K562 (cell line): ENCODE measurements at regions not wholly inside any gene's neighbourhood (a gene's known extent, or its start where the extent isn't known, plus 50 kb on each side); places are given as distances from the start of the nearest gene placed in this dataset.

Source experiments
- ATAC-seq: fragments of 200-7000 bp; cut with Tn5 transposase; 3 replicates; pipeline ENCODE4 v1.9.1; 2020; ENCODE audit warnings: moderate library complexity
- BruUV-seq: library from RNA; stranded (reverse); fragments of 400-500 nt; replicated peaks from 2 replicates; lab custom pipeline; 2021; lab: Mats Ljungman, UMichigan
- CTCF ChIA-PET: fragments of 300-600 bp; formaldehyde crosslinking; extraction: SDS; loops from one replicate; lab custom pipeline; 2021; ENCODE audit warnings: low intra/inter-chr PET ratio; lab: Yijun Ruan, JAX
- POLR2A ChIA-PET: fragments of 300-600, 350-650 bp; sonication (Branson Sonifier 250); formaldehyde crosslinking; extraction: SDS; loops from one replicate; lab custom pipeline; 2021; ENCODE audit warnings: antibody characterized with exemption, inconsistent platforms; lab: Yijun Ruan, JAX
- DNase-seq, 4 experiments: peaks; one replicate each; pipeline versions ENCODE4 v3.0.0 to v3.0.0-alpha.2; 2011 to 2018; ENCODE audit warnings: low spot score in 3 of 4, mixed read lengths in 3 of 4; ENCODE audit errors: extremely low read depth in 1 of 4
- FAIRE-seq: peaks from 2 replicates; lab custom pipeline; 2011; peaks lifted over from hg19 to GRCh38; lab: Jason Lieb, UNC
- H2AFZ ChIP-seq: 2 replicates; pipeline ENCODE4 v1.6.0; 2011; ENCODE audit warnings: low read depth, low read length, control low read depth, inconsistent platforms
- H3K27ac ChIP-seq: fragments of 200-600 bp; 3 replicates; pipeline ENCODE4 v1.8.0; 2011; ENCODE audit warnings: low read depth, mild to moderate bottlenecking, control low read depth, inconsistent platforms, low read length, moderate library complexity, mixed read lengths; ENCODE audit errors: extremely low read depth
- H3K27me3 ChIP-seq, 2 experiments: fragments of 300-600 bp in 1 of 2; 2 replicates in 1 of 2; 3 replicates in 1 of 2; pipeline versions ENCODE4 v1.6.0 to v1.8.0; 2011; ENCODE audit warnings: inconsistent platforms in 2 of 2, low read length in 2 of 2, mild to moderate bottlenecking in 1 of 2, mixed read lengths in 1 of 2, moderate library complexity in 1 of 2; ENCODE audit not compliant: control insufficient read depth in 2 of 2, insufficient read depth in 2 of 2
- H3K36me3 ChIP-seq: fragments of 300-600 bp; 3 replicates; pipeline ENCODE4 v1.8.0; 2011; ENCODE audit warnings: mild to moderate bottlenecking, low read length, inconsistent platforms; ENCODE audit not compliant: control insufficient read depth, insufficient read depth
- H3K4me1 ChIP-seq, 2 experiments: fragments of 200-600 bp in 1 of 2; replicated peaks in 1 of 2; 2 replicates in 1 of 2; 3 replicates in 1 of 2; pipeline versions ENCODE4 v1.5.1 to v1.8.0; 2011; ENCODE audit warnings: inconsistent platforms in 2 of 2, low read length in 2 of 2, mild to moderate bottlenecking in 1 of 2, mixed read lengths in 1 of 2, moderate library complexity in 1 of 2; ENCODE audit not compliant: control insufficient read depth in 2 of 2, insufficient read depth in 2 of 2
- H3K4me2 ChIP-seq: 2 replicates; pipeline ENCODE4 v1.6.1; 2011; ENCODE audit warnings: low read length, control low read depth, inconsistent platforms, mixed read lengths; ENCODE audit not compliant: insufficient read depth
- H3K4me3 ChIP-seq: fragments of 200-600 bp; sonication (generic), shearing (Covaris generic); 2 replicates; pipeline ENCODE4 v1.5.1; 2016; ENCODE audit warnings: control low read depth, inconsistent platforms
- H3K79me2 ChIP-seq: fragments of 200-600 bp; 3 replicates; pipeline ENCODE4 v1.8.0; 2011; ENCODE audit warnings: low read length, inconsistent platforms; ENCODE audit not compliant: control insufficient read depth, insufficient read depth
- H3K9ac ChIP-seq, 2 experiments: 2 replicates each; pipeline versions ENCODE4 v1.6.0 to v1.6.1; 2011; ENCODE audit warnings: low read depth in 2 of 2, low read length in 2 of 2, control low read depth in 1 of 2, inconsistent platforms in 1 of 2, mild to moderate bottlenecking in 1 of 2, mixed read lengths in 1 of 2; ENCODE audit not compliant: insufficient read depth in 1 of 2
- H3K9me1 ChIP-seq: one replicate; pipeline ENCODE4 v1.6.0; 2011; ENCODE audit warnings: inconsistent platforms, mild to moderate bottlenecking, low read length, moderate library complexity; ENCODE audit not compliant: control insufficient read depth, insufficient read depth
- H3K9me3 ChIP-seq: replicated peaks from 2 replicates; pipeline ENCODE4 v1.5.1; 2011; ENCODE audit warnings: low read depth, low read length, inconsistent platforms; ENCODE audit not compliant: control insufficient read depth, insufficient read depth
- H4K20me1 ChIP-seq: replicated peaks from 2 replicates; pipeline ENCODE4 v1.6.1; 2011; ENCODE audit warnings: low read length, inconsistent platforms, mixed read lengths; ENCODE audit not compliant: control insufficient read depth, insufficient read depth
- ELF1 ChIP-seq: fragments of 200-800 bp; sonication (Bioruptor generic); IDR thresholded peaks from 2 replicates; pipeline ENCODE4 v1.6.1; 2016; ENCODE audit warnings: missing genetic modification characterization, missing compliant biosample characterization
- MLX ChIP-seq, 2 experiments: fragments of 450-650 bp in 1 of 2; sonication (generic) in 1 of 2; formaldehyde crosslinking; conservative IDR thresholded peaks; 2 replicates each; pipeline versions ENCODE4 v1.4.0 to v1.8.1; 2020 to 2022; ENCODE audit warnings: mild to moderate bottlenecking in 1 of 2, missing genetic modification reagents in 1 of 2
- RNF219 ChIP-seq: fragments of 250-450 bp; sonication (Bioruptor Pico); IDR thresholded peaks from 2 replicates; pipeline ENCODE4 v1.5.0; 2022; ENCODE audit warnings: mild to moderate bottlenecking
- SREBF1 ChIP-seq: fragments of 150-350 bp; IDR thresholded peaks from 2 replicates; pipeline ENCODE4 v1.6.1; 2014; ENCODE audit warnings: antibody characterized with exemption, low read depth, low read length, borderline replicate concordance
- STAT5A ChIP-seq: IDR thresholded peaks from 2 replicates; pipeline ENCODE4 v1.6.1; 2012; ENCODE audit warnings: low read length, inconsistent platforms, borderline replicate concordance
- TRIM25 ChIP-seq: fragments of 450-650 bp; IDR thresholded peaks from 2 replicates; pipeline ENCODE4 v1.7.0; 2016; ENCODE audit warnings: borderline replicate concordance
- ZNF253 ChIP-seq: fragments of 250-450 bp; sonication (Bioruptor Pico); conservative IDR thresholded peaks from 2 replicates; pipeline ENCODE4 v1.6.1; 2021; ENCODE audit warnings: mild to moderate bottlenecking
- ZNF644 ChIP-seq: fragments of 200-800 bp; sonication (Bioruptor generic); IDR thresholded peaks from 2 replicates; pipeline ENCODE4 v1.6.1; 2016; ENCODE audit warnings: low read depth, missing genetic modification characterization, missing compliant biosample characterization
- WGBS: fragments of 100-300 bp; shearing (Covaris generic); methylation state at CpG from one replicate; pipeline ENCODE4 v1.1.6; 2016; ENCODE audit warnings: low coverage, mixed read lengths; ENCODE audit not compliant: insufficient coverage; ENCODE audit errors: missing lambda C conversion rate; 5-methylcytosine and 5-hydroxymethylcytosine counted together
- in situ Hi-C: fragments of 300-500 bp; cut with MboI; formaldehyde crosslinking; loops from 4 replicates; pipeline ENCODE4 v1.15.0; 2018; ENCODE audit warnings: inconsistent platforms, mixed read lengths
- intact Hi-C: fragments of 100-400 bp; cut with micrococcal nuclease; formaldehyde crosslinking; loops from 2 replicates; pipeline ENCODE4 v1.14.2; 2022
- TF ChIP-seq, protein P1 (sequence below): sonication (generic); formaldehyde crosslinking; IDR thresholded peaks from 2 replicates; pipeline ENCODE4 v1.8.0; 2022; ENCODE audit warnings: missing genetic modification reagents, mild to moderate bottlenecking, moderate library complexity, borderline replicate concordance

DNA sequence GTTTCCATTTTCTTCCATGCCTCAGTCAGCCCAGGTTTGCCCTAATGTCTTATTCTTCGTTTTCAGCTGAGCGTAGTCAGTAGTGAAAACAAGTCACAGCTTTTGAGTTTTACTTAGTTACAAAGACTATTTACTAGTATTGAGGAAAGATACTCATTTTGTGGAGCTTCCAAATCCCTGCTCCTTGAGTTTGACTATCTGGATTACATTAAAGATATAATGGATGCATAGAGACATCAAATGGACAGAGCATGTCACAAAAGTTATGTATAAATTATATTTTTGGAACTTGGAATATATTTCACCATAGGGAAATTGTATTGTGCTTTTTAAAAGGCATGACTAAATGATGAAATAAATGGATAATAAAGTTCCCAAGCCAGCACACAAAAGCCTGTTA is 54.6 kb upstream of the AKAP13 start:
- H3K4me1 ChIP-seq, result no peaks in the 10 kb centered on the region; a peak in 2 of 5 replicates
- H4K20me1 ChIP-seq, result no peaks in the 10 kb centered on the region
- H3K4me2 ChIP-seq, result no peak overlapping the region
- no TSS peak for BruUV-seq
- intact Hi-C loops, result no loop called here
- 0% methylated on average over 2 of the region's 2 CpGs for WGBS
- in situ Hi-C loops, result no loop called here
- H3K27ac ChIP-seq, result no peak overlapping the region
- peaks cover 6 to 10% of the 10 kb centered on the region in 2 experiments; a peak in 3 of 5 replicates for H3K27me3 ChIP-seq
- TF ChIP-seq SREBF1, result no peak
- TF ChIP-seq MLX (CRISPR knock-in tag; conservative IDR thresholded peaks at IDR 0.05), result no peak
- no peak for TF ChIP-seq ZNF644 (tag)
- TF ChIP-seq ELF1 (tag), result no peak
- no peak for TF ChIP-seq TRIM25
- no peak for TF ChIP-seq RNF219 (CRISPR knock-in tag)
- TF ChIP-seq, protein P1, sequence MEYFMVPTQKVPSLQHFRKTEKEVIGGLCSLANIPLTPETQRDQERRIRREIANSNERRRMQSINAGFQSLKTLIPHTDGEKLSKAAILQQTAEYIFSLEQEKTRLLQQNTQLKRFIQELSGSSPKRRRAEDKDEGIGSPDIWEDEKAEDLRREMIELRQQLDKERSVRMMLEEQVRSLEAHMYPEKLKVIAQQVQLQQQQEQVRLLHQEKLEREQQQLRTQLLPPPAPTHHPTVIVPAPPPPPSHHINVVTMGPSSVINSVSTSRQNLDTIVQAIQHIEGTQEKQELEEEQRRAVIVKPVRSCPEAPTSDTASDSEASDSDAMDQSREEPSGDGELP (CRISPR knock-in tag), result no peak
- TF ChIP-seq ZNF253 (CRISPR knock-in tag), result no peak
- TF ChIP-seq STAT5A, result no peak
- TF ChIP-seq, all 486 proteins: peak for 0
- FAIRE-seq (no peak), DNase-seq (no peak), ATAC-seq (no peak)
- no peaks in the 10 kb centered on the region for H3K36me3 ChIP-seq
- no peaks in the 10 kb centered on the region for H3K9me1 ChIP-seq
- H2AFZ ChIP-seq, result no peak overlapping the region
- ChIA-PET CTCF (no interaction called here), POLR2A (no interaction called here)
- H3K79me2 ChIP-seq, result no peaks in the 10 kb centered on the region
- no peak overlapping the region for H3K4me3 ChIP-seq
- H3K9me3 ChIP-seq, result no peaks in the 10 kb centered on the region
- H3K9ac ChIP-seq, result no peak overlapping the region
